Hepatocyte (in vitro differentiated cells): ENCODE measurements at regions not wholly inside any gene's neighbourhood (a gene's known extent, or its start where the extent isn't known, plus 50 kb on each side); places are given as distances from the start of the nearest gene placed in this dataset.

Source experiments
- DNase-seq: peaks from one replicate; pipeline ENCODE4 v3.0.0-alpha.2; 2016; ENCODE audit warnings: low spot score
- H2AFZ ChIP-seq: fragments of 200-600 bp; sonication (generic); 2 replicates; pipeline ENCODE4 v1.6.0; 2016; ENCODE audit warnings: antibody characterized with exemption, mild to moderate bottlenecking
- H3K27ac ChIP-seq: fragments of 200-600 bp; sonication (generic); 2 replicates; pipeline ENCODE4 v1.5.1; 2016; ENCODE audit warnings: mild to moderate bottlenecking
- H3K27me3 ChIP-seq: fragments of 200-600 bp; sonication (generic); 2 replicates; pipeline ENCODE4 v1.6.1; 2016
- H3K36me3 ChIP-seq: fragments of 200-600 bp; sonication (generic); replicated peaks from 2 replicates; pipeline ENCODE4 v1.5.1; 2016; ENCODE audit warnings: low read depth; ENCODE audit not compliant: insufficient read depth
- H3K4me1 ChIP-seq: fragments of 200-600 bp; sonication (generic); 2 replicates; pipeline ENCODE4 v1.5.1; 2016; ENCODE audit warnings: mild to moderate bottlenecking, moderate library complexity; ENCODE audit not compliant: insufficient read depth
- H3K4me2 ChIP-seq: fragments of 200-600 bp; sonication (generic); 2 replicates; pipeline ENCODE4 v1.6.0; 2016
- H3K4me3 ChIP-seq: fragments of 200-600 bp; sonication (generic); 2 replicates; pipeline ENCODE4 v1.5.1; 2016; ENCODE audit warnings: mild to moderate bottlenecking
- H3K79me2 ChIP-seq: fragments of 200-600 bp; sonication (generic); 2 replicates; pipeline ENCODE4 v1.6.0; 2017; ENCODE audit warnings: mild to moderate bottlenecking
- H3K9me2 ChIP-seq: fragments of 200-600 bp; sonication (generic); replicated peaks from 2 replicates; pipeline ENCODE4 v1.6.0; 2017; ENCODE audit warnings: mild to moderate bottlenecking; ENCODE audit not compliant: insufficient read depth
- H3K9me3 ChIP-seq: fragments of 200-600 bp; sonication (generic); 2 replicates; pipeline ENCODE4 v1.5.1; 2016; ENCODE audit warnings: low read depth, mild to moderate bottlenecking
- H4K20me1 ChIP-seq: fragments of 200-600 bp; sonication (generic); 2 replicates; pipeline ENCODE4 v1.6.0; 2016; ENCODE audit warnings: mild to moderate bottlenecking; ENCODE audit not compliant: insufficient read depth, poor library complexity, severe bottlenecking
- EZH2 ChIP-seq: fragments of 200-600 bp; sonication (generic); IDR thresholded peaks from 2 replicates; pipeline ENCODE4 v1.6.1; 2016; ENCODE audit warnings: antibody characterized with exemption, mild to moderate bottlenecking, borderline replicate concordance
- EZH2phosphoT487 ChIP-seq: fragments of 200-600 bp; sonication (generic); IDR thresholded peaks from one replicate; pipeline ENCODE4 v1.6.1; 2018; ENCODE audit warnings: antibody characterized with exemption, mild to moderate bottlenecking, low read depth, moderate library complexity; ENCODE audit not compliant: unreplicated experiment, severe bottlenecking
- WGBS: methylation state at CpG from one replicate; pipeline ENCODE4 v1.1.6; 2016; ENCODE audit warnings: low lambda C conversion rate; ENCODE audit errors: missing lambda C conversion rate; 5-methylcytosine and 5-hydroxymethylcytosine counted together
- TF ChIP-seq, protein P1 (sequence below): fragments of 200-600 bp; sonication (generic); IDR thresholded peaks from 2 replicates; pipeline ENCODE4 v1.5.1; 2016; ENCODE audit warnings: antibody characterized with exemption, mild to moderate bottlenecking; ENCODE audit not compliant: poor library complexity

DNA sequence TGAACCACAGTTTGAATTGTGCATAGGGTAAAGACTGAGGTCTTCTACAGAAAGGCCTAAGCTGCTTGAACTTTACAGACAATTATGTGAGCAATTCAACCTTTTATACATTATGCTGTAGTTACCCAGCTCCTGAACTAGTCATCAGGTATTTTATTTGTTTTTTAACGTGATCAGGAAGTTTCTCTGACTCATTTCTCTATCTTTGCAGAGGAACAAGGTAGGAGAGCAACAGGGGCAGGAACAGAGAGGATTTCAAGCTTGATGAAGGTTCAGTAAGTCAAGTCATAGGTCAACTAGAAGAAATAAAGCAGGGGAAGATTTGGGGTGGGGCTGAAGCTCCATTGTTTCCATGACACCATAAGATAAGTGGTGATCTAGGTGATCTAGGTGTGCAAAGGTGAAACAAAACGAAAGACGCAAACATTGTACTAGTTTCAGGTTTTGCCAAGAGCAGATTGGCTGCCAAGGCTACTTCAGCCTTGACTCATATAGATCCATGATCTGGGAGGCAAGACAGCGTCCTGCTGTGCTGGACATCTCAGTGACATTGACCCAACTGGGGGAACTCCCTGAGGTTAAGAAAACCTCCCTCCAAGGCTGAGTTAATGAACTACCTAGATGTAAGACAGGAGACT lies 198.1 kb downstream of the DAD1 start:
- no peaks in the 10 kb centered on the region for H3K9me2 ChIP-seq
- TF ChIP-seq EZH2 (no peak), EZH2phosphoT487 (no peak)
- TF ChIP-seq, protein P1, sequence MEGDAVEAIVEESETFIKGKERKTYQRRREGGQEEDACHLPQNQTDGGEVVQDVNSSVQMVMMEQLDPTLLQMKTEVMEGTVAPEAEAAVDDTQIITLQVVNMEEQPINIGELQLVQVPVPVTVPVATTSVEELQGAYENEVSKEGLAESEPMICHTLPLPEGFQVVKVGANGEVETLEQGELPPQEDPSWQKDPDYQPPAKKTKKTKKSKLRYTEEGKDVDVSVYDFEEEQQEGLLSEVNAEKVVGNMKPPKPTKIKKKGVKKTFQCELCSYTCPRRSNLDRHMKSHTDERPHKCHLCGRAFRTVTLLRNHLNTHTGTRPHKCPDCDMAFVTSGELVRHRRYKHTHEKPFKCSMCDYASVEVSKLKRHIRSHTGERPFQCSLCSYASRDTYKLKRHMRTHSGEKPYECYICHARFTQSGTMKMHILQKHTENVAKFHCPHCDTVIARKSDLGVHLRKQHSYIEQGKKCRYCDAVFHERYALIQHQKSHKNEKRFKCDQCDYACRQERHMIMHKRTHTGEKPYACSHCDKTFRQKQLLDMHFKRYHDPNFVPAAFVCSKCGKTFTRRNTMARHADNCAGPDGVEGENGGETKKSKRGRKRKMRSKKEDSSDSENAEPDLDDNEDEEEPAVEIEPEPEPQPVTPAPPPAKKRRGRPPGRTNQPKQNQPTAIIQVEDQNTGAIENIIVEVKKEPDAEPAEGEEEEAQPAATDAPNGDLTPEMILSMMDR: no peak
- peak overlapping the region; percentile 12 for H3K4me2 ChIP-seq
- no peak overlapping the region for H3K4me3 ChIP-seq
- WGBS: 56% methylated on average over 4 of the region's 4 CpGs
- H3K79me2 ChIP-seq: no peaks in the 10 kb centered on the region
- no peak overlapping the region for H2AFZ ChIP-seq
- H3K9me3 ChIP-seq: no peaks in the 10 kb centered on the region
- no peaks in the 10 kb centered on the region for H4K20me1 ChIP-seq
- peak; percentile 26 for DNase-seq
- H3K27ac ChIP-seq: peak overlapping the region; percentile 69
- H3K36me3 ChIP-seq: no peaks in the 10 kb centered on the region
- H3K4me1 ChIP-seq: peaks cover 5% of the 10 kb centered on the region
- no peaks in the 10 kb centered on the region for H3K27me3 ChIP-seq

DNA sequence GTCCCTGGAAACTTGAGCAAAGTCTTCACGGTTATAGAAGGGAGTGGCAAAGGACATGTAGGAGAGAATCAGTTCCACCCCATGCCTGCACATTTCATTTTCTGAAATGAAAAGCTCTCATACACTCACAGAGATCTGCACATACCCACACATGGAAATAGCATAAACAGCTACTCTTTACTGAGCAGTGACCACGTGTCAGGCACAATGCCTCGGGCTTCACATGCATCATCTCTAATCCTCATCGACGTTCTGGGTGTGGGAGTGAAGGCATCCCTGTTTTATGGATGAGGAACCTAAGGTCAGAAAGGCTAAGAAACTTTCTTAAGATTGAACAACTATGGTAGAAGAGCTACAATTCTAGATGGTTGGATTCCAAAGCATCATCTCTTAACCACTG lies 198.8 kb downstream of the DAD1 start:
- H3K27me3 ChIP-seq: no peaks in the 10 kb centered on the region
- H4K20me1 ChIP-seq: no peaks in the 10 kb centered on the region
- DNase-seq: no peak
- H3K4me3 ChIP-seq: no peak overlapping the region
- TF ChIP-seq, protein P1: no peak
- TF ChIP-seq EZH2phosphoT487: no peak
- no peak for TF ChIP-seq EZH2
- WGBS: 76% methylated on average over 5 of the region's 5 CpGs
- H3K36me3 ChIP-seq: no peaks in the 10 kb centered on the region
- H3K9me3 ChIP-seq: no peaks in the 10 kb centered on the region
- no peaks in the 10 kb centered on the region for H3K79me2 ChIP-seq
- H3K9me2 ChIP-seq: no peaks in the 10 kb centered on the region
- peak overlapping the region; percentile 69 for H3K27ac ChIP-seq
- H3K4me1 ChIP-seq: peaks cover 10% of the 10 kb centered on the region
- no peak overlapping the region for H3K4me2 ChIP-seq
- no peak overlapping the region for H2AFZ ChIP-seq

DNA sequence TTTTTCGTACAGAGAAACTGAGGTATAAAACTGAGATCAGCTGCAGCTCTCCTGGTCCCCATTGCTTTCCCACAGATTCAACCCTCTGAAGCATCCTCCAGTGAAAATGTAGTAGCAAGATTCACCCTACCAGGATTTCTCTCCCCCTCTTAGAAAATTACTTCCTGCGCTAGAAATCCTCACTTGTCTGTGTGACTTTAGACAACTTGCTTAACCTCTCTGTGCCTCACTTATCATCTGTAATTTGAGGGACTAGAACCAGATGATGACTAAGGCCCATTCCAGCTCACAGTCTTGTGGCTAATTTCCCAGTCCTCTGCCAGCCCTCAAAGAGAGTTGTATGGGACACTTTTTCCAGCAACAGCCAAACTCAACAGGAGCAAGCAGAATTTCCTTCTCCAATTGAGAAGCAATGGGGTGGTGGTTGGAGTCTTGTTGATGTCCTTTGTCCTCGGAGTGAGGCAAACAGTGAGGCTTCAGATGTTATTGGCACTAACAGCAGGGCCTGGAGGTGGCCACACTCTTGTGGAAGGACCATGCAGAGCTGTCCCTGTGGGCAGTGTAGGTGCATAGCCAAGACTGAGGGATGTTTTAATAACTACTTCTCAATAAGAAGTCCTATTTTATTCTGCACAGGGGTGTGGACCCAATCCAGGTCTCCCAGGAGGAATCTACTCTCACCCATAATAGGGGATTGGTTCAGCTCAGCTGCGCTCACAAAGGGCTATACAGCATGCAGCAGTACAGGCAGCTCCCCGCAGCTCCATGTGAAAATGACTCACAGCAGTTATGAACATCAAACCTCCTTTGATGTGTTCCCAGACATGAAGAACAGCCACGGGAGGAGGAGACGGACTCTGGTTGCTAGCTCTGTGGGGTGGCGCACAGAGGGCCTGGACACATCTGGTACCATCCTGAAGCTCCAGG lies 200.1 kb downstream of the DAD1 start:
- peaks cover 12% of the 10 kb centered on the region for H3K4me1 ChIP-seq

More for the DNA sequence above, 200.1 kb downstream of the DAD1 start:
- Histone ChIP-seq H3K4me2 (no peak overlapping the region), H3K9me3 (no peaks in the 10 kb centered on the region), H3K9me2 (no peaks in the 10 kb centered on the region), H3K27me3 (no peaks in the 10 kb centered on the region), H3K79me2 (no peaks in the 10 kb centered on the region), H3K4me3 (no peak overlapping the region), H3K36me3 (no peaks in the 10 kb centered on the region), H2AFZ (no peak overlapping the region), H3K27ac (peak overlapping the region; percentile 25), H4K20me1 (no peaks in the 10 kb centered on the region)
- TF ChIP-seq EZH2phosphoT487 (no peak), EZH2 (no peak)
- TF ChIP-seq, protein P1: no peak
- peak; percentile 55 for DNase-seq
- 74% methylated on average over 8 of the region's 8 CpGs for WGBS
